SK-MEL-5 (cell line): ENCODE measurements at regions not wholly inside any gene's neighbourhood (a gene's known extent, or its start where the extent isn't known, plus 50 kb on each side); places are given as distances from the start of the nearest gene placed in this dataset.

Source experiments
- DNase-seq: peaks from one replicate; pipeline ENCODE4 v3.0.0-alpha.2; 2016; ENCODE audit warnings: low read depth, low spot score
- in situ Hi-C: cut with HindIII; loops from 2 replicates; pipeline ENCODE4 v1.10.0; 2016; ENCODE audit warnings: low sequenced_read_pairs, high pct_unique_total_duplicates, low pct_unique_long_range_greater_than_20kb

GRCh38 chr13:80242728-80243427, 98.0 kb downstream of the SPRY2 start:
- no peak for DNase-seq
- in situ Hi-C loops: no loop called here

GRCh38 chr13:80239571-80240255, 101.2 kb downstream of the SPRY2 start:
- in situ Hi-C loops: no loop called here
- DNase-seq: no peak

GRCh38 chr13:80239116-80239515, 101.8 kb downstream of the SPRY2 start:
- in situ Hi-C loops: no loop called here
- DNase-seq: no peak

- DNase-seq: peak; percentile 61
- in situ Hi-C loops: no loop called here
These were observed 103.3 kb downstream of the SPRY2 start for GRCh38 chr13:80237646-80238045.

GRCh38 chr13:80235967-80236302, 105.0 kb downstream of the SPRY2 start:
- DNase-seq: no peak
- in situ Hi-C loops: no loop called here

- in situ Hi-C loops: no loop called here
- peak; percentile 58 for DNase-seq
These were observed 105.6 kb downstream of the SPRY2 start for GRCh38 chr13:80235166-80235966.

GRCh38 chr13:80227645-80228044, 113.3 kb downstream of the SPRY2 start:
- in situ Hi-C loops: no loop called here

GRCh38 chr13:80226645-80227044, 114.3 kb downstream of the SPRY2 start:
- DNase-seq: no peak
- in situ Hi-C loops: no loop called here

More at GRCh38 chr13:80227645-80228044, 113.3 kb downstream of the SPRY2 start:
- no peak for DNase-seq

- no peak for DNase-seq
- in situ Hi-C loops: no loop called here
These were observed 116.5 kb downstream of the SPRY2 start for GRCh38 chr13:80224468-80224867.

GRCh38 chr13:80217614-80218456, 123.1 kb downstream of the SPRY2 start:
- in situ Hi-C loops: no loop called here
- DNase-seq: no peak

GRCh38 chr13:80215368-80215767, 125.6 kb downstream of the SPRY2 start:
- DNase-seq: no peak
- in situ Hi-C loops: no loop called here

- in situ Hi-C loops: no loop called here
- DNase-seq: no peak
These were observed 126.4 kb downstream of the SPRY2 start for GRCh38 chr13:80214521-80214991.

- DNase-seq: no peak
- in situ Hi-C loops: no loop called here
These were observed 126.9 kb downstream of the SPRY2 start for GRCh38 chr13:80214050-80214449.

GRCh38 chr13:80213201-80213600, 127.7 kb downstream of the SPRY2 start:
- in situ Hi-C loops: no loop called here
- DNase-seq: no peak

GRCh38 chr13:80211566-80211965, 129.4 kb downstream of the SPRY2 start:
- no peak for DNase-seq
- in situ Hi-C loops: no loop called here

GRCh38 chr13:80204642-80205041, 136.3 kb downstream of the SPRY2 start:
- in situ Hi-C loops: no loop called here
- no peak for DNase-seq

GRCh38 chr13:80203496-80203895, 137.4 kb downstream of the SPRY2 start:
- DNase-seq: no peak
- in situ Hi-C loops: no loop called here
